ENCODE measurements at regions not wholly inside any gene's neighbourhood (a gene's known extent, or its start where the extent isn't known, plus 50 kb on each side); places are given as distances from the start of the nearest gene placed in this dataset.

GRCh38 chr1:222023025-222023424 lies 281.1 kb upstream of the DUSP10 start:
- Histone ChIP-seq H3K4me2 (no peak overlapping the region), H3K36me3 (ENCODE audit: low read depth) (no peaks in the 10 kb centered on the region), H3K27me3 (ENCODE audit: insufficient read depth, low read depth) (no peaks in the 10 kb centered on the region), H3K9me2 (ENCODE audit: insufficient read depth) (no peaks in the 10 kb centered on the region), H4K20me1 (ENCODE audit: insufficient read depth) (no peaks in the 10 kb centered on the region), H3F3A (ENCODE audit: insufficient read depth, low read depth) (no peaks in the 10 kb centered on the region), H3K4me3 (no peak overlapping the region), H3K4me1 (replicated peaks; ENCODE audit: insufficient read depth) (no peaks in the 10 kb centered on the region), H3K9me3 (ENCODE audit: insufficient read depth, low read depth) (0 out of 2 replicates have a peak, but pooled peaks cover 2% of the 10 kb centered on the region), H2AFZ (no peak overlapping the region), H3K79me2 (ENCODE audit: low read depth) (no peaks in the 10 kb centered on the region), H3K27ac (no peak overlapping the region)
- no peak for DNase-seq
- ChIA-PET CTCF (no interaction called here), POLR2A (ENCODE audit: unreplicated experiment) (no interaction called here)
- TF ChIP-seq EZH2 (IDR thresholded peaks at IDR 0.05; ENCODE audit: low read depth): no peak
- TF ChIP-seq CTCF (conservative IDR thresholded peaks at IDR 0.05): no peak
- intact Hi-C loops (cut with micrococcal nuclease; ENCODE audit: unreplicated experiment): no loop called here
- BruUV-seq (replicated peaks): no TSS peak

- no TSS peak for BruUV-seq (replicated peaks)
- TF ChIP-seq EZH2 (IDR thresholded peaks at IDR 0.05; ENCODE audit: low read depth) (no peak), CTCF (conservative IDR thresholded peaks at IDR 0.05) (no peak)
- POLR2A ChIA-PET (ENCODE audit: unreplicated experiment): no interaction called here
- Histone ChIP-seq H3K4me1 (replicated peaks; ENCODE audit: insufficient read depth) (no peaks in the 10 kb centered on the region), H3F3A (ENCODE audit: insufficient read depth, low read depth) (no peaks in the 10 kb centered on the region), H3K4me3 (no peak overlapping the region), H3K36me3 (ENCODE audit: low read depth) (no peaks in the 10 kb centered on the region), H3K9me3 (ENCODE audit: insufficient read depth, low read depth) (0 out of 2 replicates have a peak, but pooled peaks cover 3% of the 10 kb centered on the region), H3K27me3 (ENCODE audit: insufficient read depth, low read depth) (no peaks in the 10 kb centered on the region), H3K4me2 (no peak overlapping the region), H3K27ac (no peak overlapping the region), H3K9me2 (ENCODE audit: insufficient read depth) (no peaks in the 10 kb centered on the region), H3K79me2 (ENCODE audit: low read depth) (no peaks in the 10 kb centered on the region), H2AFZ (no peak overlapping the region), H4K20me1 (ENCODE audit: insufficient read depth) (no peaks in the 10 kb centered on the region)
- CTCF ChIA-PET: no interaction called here
- intact Hi-C loops (cut with micrococcal nuclease; ENCODE audit: unreplicated experiment): no loop called here
- no peak for DNase-seq
These were observed 279.2 kb upstream of the DUSP10 start for GRCh38 chr1:222021129-222021528.

- POLR2A ChIA-PET (ENCODE audit: unreplicated experiment): no interaction called here
- no peak overlapping the region for H3K27ac ChIP-seq
- H3K4me2 ChIP-seq: no peak overlapping the region
- H2AFZ ChIP-seq: no peak overlapping the region
- CTCF ChIA-PET: no interaction called here
- no peaks in the 10 kb centered on the region for H3K79me2 ChIP-seq (ENCODE audit: low read depth)
- H3K9me3 ChIP-seq (ENCODE audit: insufficient read depth, low read depth): 0 out of 2 replicates have a peak, but pooled peaks cover 3% of the 10 kb centered on the region
- no peak for TF ChIP-seq EZH2 (IDR thresholded peaks at IDR 0.05; ENCODE audit: low read depth)
- no peak for TF ChIP-seq CTCF (conservative IDR thresholded peaks at IDR 0.05)
- no peaks in the 10 kb centered on the region for H3K36me3 ChIP-seq (ENCODE audit: low read depth)
- no peak overlapping the region for H3K4me3 ChIP-seq
- no peaks in the 10 kb centered on the region for H4K20me1 ChIP-seq (ENCODE audit: insufficient read depth)
- H3K9me2 ChIP-seq (ENCODE audit: insufficient read depth): no peaks in the 10 kb centered on the region
- H3K4me1 ChIP-seq (replicated peaks; ENCODE audit: insufficient read depth): no peaks in the 10 kb centered on the region
- intact Hi-C loops (cut with micrococcal nuclease; ENCODE audit: unreplicated experiment): no loop called here
- BruUV-seq (replicated peaks): no TSS peak
- no peak for DNase-seq
- no peaks in the 10 kb centered on the region for H3F3A ChIP-seq (ENCODE audit: insufficient read depth, low read depth)
- no peaks in the 10 kb centered on the region for H3K27me3 ChIP-seq (ENCODE audit: insufficient read depth, low read depth)
These were observed 278.7 kb upstream of the DUSP10 start for GRCh38 chr1:222020553-222020952.

Measured in PC-9 (cell line).